NCI-H2107 (cell line): ENCODE measurements at regions not wholly inside any gene's neighbourhood (a gene's known extent, or its start where the extent isn't known, plus 50 kb on each side); places are given as distances from the start of the nearest gene placed in this dataset.
"Not testable (repeated sequence)": the region's sequence is repeated elsewhere in the genome, so short reads cannot be mapped to it uniquely, and the experiment has no call there.

Source experiments
- DNase-seq: peaks from one replicate; lab custom pipeline; 2025; lab: John Stamatoyannopoulos, UW

DNA sequence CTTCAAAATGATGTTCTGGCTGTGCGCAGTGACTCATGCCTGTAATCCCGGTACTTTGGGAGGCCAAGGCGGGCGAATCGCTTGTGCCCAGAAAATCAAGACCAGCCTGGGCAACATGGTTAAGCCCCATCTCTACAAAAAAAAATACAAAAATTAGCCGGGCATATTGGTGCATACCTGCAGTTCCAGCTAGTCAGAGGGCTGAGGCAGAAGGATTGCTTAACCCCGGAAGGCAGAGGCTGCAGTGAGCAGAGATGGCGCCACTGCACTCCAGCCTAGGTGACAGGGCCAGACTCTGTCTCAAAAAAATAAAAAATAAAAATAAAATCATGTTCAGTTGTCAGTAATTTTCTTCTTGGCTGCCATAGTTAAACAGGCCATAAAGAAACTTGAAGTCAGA, 245.9 kb upstream of the USP15 start:
- no peak for DNase-seq

DNA sequence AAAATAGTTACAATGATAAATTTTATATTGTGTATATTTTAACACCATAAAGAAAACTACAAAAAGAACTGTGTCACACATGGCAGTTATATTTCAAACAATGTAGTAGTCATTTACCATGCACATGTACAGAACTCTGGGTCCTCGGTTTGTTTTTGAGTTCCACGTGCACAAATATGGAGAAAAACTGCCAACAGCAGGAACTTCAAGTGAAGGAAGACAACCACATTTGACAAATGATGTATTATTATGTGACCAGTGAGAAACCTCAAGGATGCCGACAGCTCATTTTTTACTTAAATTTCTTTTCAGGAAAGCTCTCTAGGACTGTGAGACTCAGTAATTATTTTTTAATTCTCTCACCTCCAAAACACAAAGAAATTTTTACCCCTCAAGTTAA, 244.2 kb upstream of the USP15 start:
- no peak for DNase-seq

DNA sequence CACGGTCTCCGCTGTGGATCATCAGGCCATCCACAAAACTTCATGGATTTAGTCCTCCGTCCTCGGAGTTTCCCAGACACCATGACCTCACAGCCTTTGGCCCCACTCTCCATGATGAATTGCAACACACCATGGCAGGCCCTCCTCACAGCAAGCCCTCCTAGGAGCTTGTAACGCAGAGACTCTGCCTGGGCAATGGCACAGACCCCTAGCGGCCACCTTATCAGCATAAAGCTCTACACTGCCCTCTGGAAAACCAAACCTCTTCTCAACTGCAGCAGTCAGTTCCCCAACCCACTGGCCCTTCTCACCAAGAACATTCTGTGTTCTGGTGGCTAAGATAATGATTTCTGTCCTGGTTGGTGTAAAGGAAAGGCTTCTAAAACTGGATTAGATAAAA, 238.4 kb upstream of the USP15 start:
- DNase-seq, result no peak

DNA sequence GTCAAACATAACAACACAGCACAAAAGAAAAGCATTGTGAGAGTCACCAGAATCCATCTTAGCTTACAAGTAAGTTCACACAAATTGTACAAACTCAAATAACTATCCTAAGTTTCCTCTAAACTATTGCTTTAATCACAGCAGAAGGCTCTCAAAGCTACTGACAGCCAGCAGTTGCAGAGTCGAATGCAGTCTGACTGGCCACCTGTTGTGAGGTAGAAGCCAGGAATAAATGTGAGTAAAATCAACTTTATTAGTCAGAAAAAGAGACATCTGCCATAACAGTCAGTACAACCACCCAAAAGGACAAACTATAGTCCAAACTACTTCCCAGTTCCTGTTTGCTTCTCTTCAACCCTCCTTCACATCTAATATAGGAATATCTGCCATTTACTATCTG, 231.7 kb upstream of the USP15 start:
- DNase-seq, result no peak

DNA sequence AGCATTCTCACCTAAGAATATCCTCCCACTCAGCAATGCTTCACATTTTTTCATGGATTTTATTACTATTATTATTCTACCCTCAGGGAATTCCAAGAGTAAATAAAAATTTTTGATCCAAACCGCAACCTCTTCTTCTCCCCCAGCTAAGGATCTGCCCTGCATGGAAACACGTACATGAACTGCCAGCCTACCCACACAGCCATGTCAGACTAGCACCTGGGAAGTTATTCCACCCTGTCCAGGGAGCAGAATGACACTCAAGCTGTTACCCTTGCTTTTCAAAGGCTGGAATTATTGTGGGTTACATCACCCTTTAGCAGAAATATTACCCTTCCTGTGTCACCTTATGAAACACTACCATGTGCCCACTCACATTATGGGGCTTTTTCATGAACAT, 227.3 kb upstream of the USP15 start:
- no peak for DNase-seq

DNA sequence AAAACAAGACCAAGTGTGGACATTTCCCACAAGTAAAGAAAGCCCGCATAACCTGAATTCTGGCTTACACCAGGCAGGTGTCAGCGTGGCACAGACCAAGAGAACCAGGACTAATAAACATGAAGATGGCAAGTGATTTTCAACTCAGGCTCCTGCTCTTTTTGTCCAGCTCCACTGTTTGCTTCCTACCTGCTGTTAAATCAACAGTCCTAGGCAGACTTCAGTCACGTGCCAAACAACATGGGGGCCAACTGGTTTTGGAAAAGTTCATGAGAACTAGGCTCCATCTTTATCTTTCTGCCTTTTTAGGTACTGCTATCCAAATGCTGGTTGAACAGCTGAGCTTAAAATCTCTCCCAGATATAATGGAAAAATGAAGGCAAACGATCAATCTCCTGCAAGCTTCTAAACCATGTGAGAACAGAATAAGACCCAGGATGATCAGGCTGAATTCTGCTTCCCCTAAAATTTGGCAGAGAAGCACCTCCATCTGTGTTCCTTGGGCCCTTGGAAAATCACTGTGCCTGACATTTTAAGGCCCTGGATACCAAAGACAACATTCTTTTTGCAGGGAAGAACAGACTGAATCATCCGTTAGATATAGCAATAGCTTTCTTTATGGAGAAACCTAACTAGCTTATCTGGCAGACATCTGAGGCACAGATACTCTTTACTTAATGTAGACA, 215.6 kb upstream of the USP15 start:
- no peak for DNase-seq

DNA sequence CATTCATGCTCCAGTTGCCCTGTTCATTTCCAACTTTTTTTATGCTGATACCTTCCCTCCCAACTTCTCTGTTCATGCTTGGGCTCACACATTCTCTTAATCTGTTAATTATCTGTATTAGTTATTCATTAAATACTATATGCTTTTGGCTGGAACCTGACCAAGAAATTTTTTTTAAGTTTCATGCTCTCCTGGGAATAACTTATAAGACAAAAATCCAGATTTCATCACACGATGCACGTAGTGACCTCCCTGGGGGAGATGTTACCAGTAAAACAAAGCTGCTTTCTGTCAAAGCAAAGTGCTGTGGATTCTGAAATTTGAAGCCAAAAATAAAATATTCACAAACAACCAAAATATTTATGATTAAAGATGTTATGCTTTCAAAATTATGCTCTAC, 215.0 kb upstream of the USP15 start:
- DNase-seq, result no peak

DNA sequence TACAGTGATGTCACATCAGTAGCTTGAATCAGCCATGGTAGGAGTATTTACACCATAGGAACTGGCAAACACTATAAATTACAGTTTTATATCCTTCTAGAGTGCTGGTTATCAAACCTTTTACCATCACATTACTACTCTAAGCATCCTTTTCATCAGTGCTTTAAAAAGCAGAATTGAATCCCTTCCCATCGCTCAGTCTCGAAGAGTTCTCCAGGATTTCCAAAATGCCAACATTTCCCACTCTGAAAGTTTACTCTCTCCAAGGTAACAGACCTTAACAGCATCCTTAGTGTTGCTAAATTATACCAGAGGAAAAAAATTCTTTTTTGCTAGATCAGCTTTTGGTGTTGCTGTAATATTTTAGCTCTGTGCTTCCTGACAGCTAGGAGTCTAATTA, 209.4 kb upstream of the USP15 start:
- DNase-seq, result no peak

DNA sequence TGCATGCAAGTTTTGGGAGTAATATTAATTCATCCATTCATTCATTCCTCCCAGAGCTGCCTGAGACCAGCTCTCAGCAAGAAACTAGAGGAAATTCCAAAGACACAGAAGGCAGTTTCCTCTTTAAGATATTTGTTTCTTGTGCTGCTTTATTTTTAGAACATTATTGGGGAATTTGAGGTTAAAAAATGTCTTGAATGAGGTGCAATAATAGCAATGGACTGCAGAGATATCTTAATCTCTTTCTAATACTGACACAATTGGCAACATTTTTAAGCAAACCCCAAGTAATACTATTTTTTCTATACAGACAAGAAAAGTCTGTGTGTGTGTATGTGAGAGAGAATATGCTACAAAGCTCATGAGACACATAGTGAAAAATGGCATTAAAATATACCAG, 190.2 kb upstream of the USP15 start:
- no peak for DNase-seq

DNA sequence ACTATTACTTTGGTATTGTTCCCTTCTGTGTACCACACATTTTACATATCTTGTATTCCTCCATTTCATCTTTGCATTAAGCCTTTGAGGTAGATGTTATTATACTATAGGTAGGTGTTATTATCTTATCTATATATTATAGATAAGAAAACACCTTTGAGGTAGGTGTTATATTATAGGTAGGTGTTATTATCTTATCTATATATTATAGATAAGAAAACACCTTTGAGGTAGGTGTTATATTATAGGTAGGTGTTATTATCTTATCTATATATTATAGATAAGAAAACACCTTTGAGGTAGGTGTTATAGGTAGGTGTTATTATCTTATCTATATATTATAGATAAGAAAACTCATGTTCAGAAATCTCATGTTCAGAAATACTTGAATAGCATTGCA, 187.0 kb upstream of the USP15 start:
- not testable (repeated sequence) for DNase-seq

DNA sequence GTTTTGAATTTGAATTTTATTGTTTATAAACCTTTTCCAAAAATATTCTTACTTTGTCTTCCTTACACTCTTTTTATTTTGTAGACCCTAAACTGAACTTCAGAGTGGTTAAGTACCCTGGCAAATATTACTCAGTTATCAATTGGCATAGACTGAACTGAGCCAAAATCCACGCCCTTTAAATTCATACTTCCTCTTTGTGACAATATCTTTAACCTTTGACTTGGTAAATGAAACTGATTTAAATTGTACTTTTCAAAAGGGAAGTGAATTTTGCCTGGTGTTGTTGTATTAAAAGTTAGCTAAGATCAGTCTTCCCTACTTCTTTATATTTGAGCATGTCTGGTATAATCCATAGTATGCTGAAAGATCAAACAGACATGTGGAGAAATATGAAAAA, 184.3 kb upstream of the USP15 start:
- no peak for DNase-seq

DNA sequence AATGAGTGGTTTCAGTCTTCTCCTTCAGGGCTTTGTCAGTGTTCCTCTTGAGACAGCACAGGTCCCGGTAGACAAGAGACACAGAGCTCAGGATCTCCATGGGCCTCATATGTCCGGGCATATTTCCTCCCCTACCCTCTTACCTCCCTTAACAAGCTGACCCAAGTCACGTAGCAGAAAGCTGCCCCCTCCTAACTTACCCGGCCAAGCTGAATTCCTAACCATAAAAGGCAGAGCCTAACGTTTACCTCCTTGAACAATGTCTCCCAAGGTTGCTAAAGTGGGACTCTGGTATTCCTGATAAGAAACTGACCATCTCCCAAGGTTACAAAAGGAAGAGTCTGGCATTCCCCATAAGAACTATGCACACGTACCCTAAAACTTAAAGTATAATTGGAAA, 182.2 kb upstream of the USP15 start:
- no peak for DNase-seq

DNA sequence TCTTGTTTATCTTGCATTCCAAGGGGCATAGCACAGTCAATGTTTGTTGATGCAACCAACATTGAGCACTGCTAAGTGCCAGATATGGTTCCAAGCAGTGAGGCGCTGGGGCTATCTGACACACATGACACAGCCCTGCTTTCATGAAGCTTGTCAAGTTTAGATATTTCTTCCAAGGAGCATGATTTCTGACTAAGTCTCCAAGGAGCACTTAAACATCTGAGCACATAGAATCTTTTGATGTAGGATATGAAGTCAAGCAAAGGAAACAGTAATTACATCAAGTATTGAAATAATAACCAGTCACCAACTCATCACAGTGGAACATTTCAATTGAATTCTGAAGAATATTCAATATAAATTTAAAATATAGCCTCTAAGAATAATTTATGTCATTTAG, 177.8 kb upstream of the USP15 start:
- DNase-seq, result no peak

DNA sequence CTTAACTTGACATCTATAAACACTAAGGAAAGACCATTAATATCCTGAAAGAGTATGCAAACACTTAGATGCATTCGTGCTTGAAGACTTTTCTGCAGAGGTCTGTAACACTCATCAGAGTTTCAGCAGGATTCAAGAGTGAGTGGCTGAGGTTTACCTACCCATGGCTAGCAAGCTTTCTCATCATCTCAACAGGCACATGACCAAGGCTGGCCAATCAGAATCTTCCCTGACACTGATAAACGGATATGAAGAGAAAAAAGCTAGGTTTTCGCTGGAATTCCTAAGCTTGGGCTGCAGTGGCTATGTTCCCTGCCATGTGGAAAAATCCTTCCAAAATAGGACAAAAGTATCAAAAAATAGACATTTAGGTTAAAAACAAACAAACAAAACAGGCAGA, 162.1 kb upstream of the USP15 start:
- DNase-seq, result no peak

DNA sequence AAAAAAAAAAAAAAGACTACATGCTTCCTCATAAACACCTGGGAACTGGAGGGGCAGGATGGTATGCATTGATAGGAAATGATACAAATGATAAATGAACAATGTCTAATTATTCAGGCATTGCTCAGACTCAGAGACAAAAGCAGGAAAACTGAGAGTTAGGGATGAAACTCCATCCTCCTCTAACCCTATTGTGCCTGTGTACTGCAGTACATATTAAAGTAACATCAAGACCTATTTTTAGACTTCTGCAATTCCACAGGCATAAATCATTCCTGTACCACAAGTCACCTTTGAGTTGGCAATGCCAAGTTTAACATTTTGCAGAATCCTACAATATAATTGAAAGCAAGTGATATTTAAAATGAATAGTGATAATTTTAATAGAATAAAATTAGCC, 156.5 kb upstream of the USP15 start:
- DNase-seq, result no peak

DNA sequence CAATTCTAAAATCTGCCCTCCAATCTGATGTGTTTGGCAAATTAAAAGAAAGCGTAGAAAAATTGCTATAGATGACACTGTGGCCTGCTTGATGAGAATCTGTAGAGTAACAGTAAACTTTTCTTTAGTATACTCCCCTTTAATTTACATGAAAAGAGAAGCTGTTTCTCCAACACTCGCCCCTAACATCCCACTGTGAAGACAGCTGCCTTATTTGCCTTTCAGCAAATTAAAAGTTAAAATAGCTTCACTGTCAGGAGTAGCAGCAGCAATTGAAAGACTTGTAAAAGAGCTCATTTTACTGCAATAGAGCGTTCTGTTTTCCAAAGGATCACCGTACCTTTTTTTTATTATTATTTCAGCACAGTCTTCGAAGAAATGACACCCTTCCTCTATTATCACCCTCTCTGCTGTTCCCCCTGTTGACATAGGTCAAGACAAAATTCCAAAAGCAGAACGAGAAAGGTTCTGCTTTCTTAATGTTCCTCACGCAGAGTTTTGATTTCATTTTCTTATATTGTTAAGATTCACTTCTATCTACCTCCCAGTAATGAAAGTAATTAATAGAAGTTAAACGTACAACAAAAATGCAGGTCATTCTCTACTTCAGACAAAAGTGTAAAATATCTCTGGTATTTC, 153.5 kb upstream of the USP15 start:
- DNase-seq, result no peak

DNA sequence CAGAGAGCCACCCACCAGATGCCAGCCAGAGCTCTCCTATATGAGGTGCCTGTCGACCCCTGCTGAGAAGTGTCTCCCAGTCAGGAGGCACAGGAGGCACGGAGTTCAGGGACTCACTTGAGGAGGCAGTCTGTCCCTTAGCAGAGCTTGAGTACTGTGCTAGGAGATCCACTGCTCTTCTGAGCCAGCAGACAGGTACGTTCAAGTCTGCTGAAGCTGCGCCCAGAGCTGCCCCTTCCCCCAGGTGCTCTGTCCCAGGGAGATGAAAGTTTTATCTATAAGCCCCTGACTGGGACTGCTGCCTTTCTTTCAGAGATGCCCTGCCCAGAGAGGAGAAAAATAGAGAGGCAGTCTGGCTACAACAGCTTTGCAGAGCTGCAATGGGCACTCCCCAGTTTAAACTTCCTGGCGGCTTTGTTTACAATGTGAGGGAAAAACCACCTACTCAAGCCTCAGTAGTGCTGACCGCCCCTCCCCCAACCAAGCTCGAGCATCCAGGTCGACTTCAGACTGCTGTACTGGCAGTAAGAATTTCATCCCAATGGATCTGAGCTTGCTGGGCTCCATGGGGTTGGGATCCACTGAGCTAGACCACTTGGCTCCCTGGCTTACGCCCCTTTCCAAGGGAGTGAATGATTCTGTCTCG, 146.7 kb upstream of the USP15 start:
- no peak for DNase-seq

DNA sequence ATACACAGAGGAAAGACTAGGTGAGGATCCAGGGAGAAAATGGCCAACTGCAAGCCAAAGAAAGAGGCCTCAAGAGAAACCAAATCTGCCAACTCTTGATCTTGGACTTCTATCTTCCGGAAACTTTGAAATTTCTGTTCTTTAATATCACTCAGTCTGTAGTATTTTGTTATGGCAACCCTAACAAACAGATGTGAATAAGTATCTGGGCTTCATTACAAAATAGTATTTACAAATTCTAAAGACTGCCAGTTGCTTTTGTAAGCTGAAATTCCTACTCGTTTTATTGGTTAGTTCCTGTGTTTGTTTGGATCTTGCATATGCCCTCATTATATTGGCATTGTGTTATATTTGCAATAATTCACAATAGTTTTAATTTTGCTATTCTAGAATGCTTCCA, 143.2 kb upstream of the USP15 start:
- no peak for DNase-seq

DNA sequence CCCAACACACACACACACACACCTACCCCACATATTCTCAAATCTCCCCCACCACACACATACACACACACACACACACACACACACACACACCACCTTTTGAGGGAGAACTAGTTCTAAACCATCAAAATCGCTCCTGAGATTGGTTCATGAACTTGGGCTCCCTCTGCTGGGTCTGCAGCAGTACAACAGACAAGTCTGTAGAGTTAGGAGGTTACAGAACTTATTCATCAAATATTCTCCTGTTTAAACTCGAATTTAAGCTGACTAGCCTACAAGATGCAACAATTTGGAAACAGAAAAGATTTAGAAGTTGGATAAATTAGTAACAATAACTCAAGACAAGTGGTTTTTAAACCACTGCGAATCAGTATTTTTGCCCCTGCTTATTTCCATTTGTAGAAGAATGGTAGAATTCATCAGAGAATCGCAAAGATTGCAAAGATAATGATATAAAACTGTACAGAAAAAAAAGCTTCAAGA, 136.4 kb upstream of the USP15 start:
- DNase-seq, result no peak

DNA sequence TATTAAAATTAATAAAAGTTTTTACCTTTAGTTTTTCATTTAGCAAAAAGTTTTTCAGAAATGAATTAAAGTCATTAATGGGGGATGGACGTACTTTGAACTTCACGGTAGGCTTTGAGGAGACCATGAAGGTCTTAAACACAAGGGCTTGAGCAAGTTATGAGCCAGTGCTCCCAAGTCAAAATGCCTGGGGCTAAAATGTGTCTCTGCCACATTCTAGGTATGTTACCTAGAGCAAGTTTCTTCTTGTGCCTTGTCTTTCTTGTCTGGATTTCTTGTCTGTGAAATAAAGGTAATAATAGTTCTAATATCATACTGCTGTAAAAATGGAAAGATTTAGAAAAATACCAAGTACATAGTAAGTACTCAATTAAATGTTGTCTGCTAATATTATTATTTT, 132.7 kb upstream of the USP15 start:
- no peak for DNase-seq

DNA sequence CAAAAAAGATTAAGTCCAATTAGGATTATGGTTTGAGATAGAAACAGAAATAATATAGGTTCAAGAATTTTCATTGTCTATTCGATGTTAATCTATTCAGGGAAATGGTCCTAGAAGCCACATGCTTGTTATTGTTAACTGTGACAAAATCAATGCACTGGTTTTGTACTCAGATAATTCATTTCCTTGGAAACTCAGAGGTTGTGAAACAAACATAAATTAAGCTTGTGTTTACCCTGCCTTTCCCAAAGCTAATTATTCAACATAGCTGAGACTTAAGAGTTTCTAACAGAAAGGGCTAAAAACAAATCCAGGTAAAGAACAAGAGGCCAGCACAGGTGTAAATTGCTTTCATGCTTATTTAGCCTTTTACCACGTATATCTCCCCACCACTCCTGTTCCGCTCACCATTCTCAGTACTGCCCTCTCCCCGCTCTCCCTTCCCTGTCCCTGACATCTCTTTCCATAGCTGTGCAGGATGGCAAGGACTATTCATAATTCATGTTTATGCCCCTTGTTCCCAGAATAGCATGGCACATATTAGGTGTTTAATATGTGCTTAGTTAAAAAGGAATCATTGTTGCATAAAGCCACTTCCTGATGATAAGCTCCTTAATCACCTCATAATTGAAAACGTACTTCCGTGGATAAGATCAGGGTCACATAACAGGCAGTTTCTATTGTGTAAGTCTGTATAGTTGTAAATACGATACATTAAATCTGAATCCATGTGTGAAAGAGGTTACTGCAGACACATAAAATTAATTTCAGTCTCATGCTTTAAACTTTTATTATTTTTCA, 131.8 kb upstream of the USP15 start:
- no peak for DNase-seq

DNA sequence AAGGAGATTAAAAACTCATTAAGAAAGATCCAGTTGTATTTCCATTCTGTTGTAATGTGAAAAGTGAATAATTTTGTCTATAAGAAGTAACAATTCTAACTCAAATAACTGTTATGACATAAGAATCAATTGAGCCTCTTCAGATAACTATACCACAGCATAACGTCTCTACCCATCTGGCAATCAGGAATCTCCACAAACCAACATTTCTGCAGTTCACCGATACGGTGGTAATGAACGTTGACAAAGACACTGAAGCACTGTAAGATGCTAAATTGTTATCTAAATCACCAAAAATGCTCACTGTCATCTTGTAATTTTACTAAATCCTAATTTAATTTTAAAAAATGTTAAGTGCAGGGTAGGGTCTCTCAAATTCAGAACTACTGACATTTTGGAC, 130.9 kb upstream of the USP15 start:
- DNase-seq, result no peak

DNA sequence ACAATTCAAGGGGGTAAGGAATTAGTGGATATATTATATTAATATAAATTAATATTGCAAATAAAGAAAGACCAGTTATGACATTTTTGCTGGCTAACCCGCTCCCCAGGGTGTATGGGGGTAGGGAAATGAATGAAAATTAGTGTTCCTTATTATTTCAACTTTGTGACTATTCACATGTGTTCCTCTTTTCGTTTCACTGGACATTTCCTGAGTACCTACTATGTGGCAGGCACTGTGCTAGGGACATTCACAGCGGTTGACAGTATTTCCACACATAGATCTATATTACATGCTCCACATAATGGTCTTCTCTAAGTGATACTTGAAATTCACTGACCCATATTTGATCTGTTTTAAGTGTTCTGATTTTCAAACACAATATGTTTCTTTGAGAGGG, 129.8 kb upstream of the USP15 start:
- DNase-seq, result no peak
